HG03521 (cell line): ENCODE measurements at regions not wholly inside any gene's neighbourhood (a gene's known extent, or its start where the extent isn't known, plus 50 kb on each side); places are given as distances from the start of the nearest gene placed in this dataset.

Source experiments
- ATAC-seq: cut with Tn5 transposase; IDR thresholded peaks from one replicate; pipeline ENCODE4 v1.9.1; 2021; ENCODE audit warnings: mild to moderate bottlenecking, moderate library complexity; ENCODE audit not compliant: unreplicated experiment

- ATAC-seq, result no peak
These were observed 117.2 kb upstream of the HS6ST1 start for GRCh38 chr2:128435576-128436478.

- ATAC-seq, result no peak
These were observed 118.0 kb upstream of the HS6ST1 start for GRCh38 chr2:128436479-128437203.

- no peak for ATAC-seq
These were observed 118.5 kb upstream of the HS6ST1 start for GRCh38 chr2:128437204-128437565.

- ATAC-seq, result no peak
These were observed 119.4 kb upstream of the HS6ST1 start for GRCh38 chr2:128438091-128438490.

- ATAC-seq, result no peak
These were observed 119.9 kb upstream of the HS6ST1 start for GRCh38 chr2:128438586-128438985.

GRCh38 chr2:128439031-128439790 lies 120.5 kb upstream of the HS6ST1 start:
- no peak for ATAC-seq

- ATAC-seq, result no peak
These were observed 121.4 kb upstream of the HS6ST1 start for GRCh38 chr2:128439791-128440665.

- ATAC-seq, result no peak
These were observed 122.1 kb upstream of the HS6ST1 start for GRCh38 chr2:128440666-128441340.

- no peak for ATAC-seq
These were observed 122.8 kb upstream of the HS6ST1 start for GRCh38 chr2:128441341-128442052.

GRCh38 chr2:128442053-128442751 lies 123.5 kb upstream of the HS6ST1 start:
- no peak for ATAC-seq

- ATAC-seq, result no peak
These were observed 124.2 kb upstream of the HS6ST1 start for GRCh38 chr2:128442891-128443302.

- ATAC-seq, result no peak
These were observed 125.6 kb upstream of the HS6ST1 start for GRCh38 chr2:128444121-128444771.

GRCh38 chr2:128444816-128445522 lies 126.3 kb upstream of the HS6ST1 start:
- ATAC-seq, result no peak

GRCh38 chr2:128445523-128445900 lies 126.8 kb upstream of the HS6ST1 start:
- ATAC-seq, result no peak

GRCh38 chr2:128446049-128446873 lies 127.6 kb upstream of the HS6ST1 start:
- no peak for ATAC-seq

- ATAC-seq, result no peak
These were observed 128.3 kb upstream of the HS6ST1 start for GRCh38 chr2:128446874-128447537.
